ENCODE measurements at regions not wholly inside any gene's neighbourhood (a gene's known extent, or its start where the extent isn't known, plus 50 kb on each side); places are given as distances from the start of the nearest gene placed in this dataset.
"Not testable (repeated sequence)": the region's sequence is repeated elsewhere in the genome, so short reads cannot be mapped to it uniquely, and the experiment has no call there.

GRCh38 chr15:21269673-21270072 is 170.6 kb downstream of the POTEB3 start:
- H3K9me3 Mint-ChIP-seq; POLR2A ChIA-PET; DNase-seq; ATAC-seq (ENCODE audit: low read depth); H3K36me3 Mint-ChIP-seq; H3K4me3 Mint-ChIP-seq; H3K27ac Mint-ChIP-seq; H3K4me1 Mint-ChIP-seq: not testable (repeated sequence)
- peaks cover 32% of the 10 kb centered on the region for H3K27me3 Mint-ChIP-seq

- peaks cover 3% of the 10 kb centered on the region for H3K4me1 Mint-ChIP-seq
- no peaks in the 10 kb centered on the region for H3K36me3 Mint-ChIP-seq
- POLR2A ChIA-PET: no interaction called here
- no peaks in the 10 kb centered on the region for H3K9me3 Mint-ChIP-seq
- H3K27me3 Mint-ChIP-seq: peaks cover 32% of the 10 kb centered on the region
- ATAC-seq (ENCODE audit: low read depth) (no peak), DNase-seq (no peak)
- no peak overlapping the region for H3K4me3 Mint-ChIP-seq
- H3K27ac Mint-ChIP-seq: no peak overlapping the region
These were observed 171.2 kb downstream of the POTEB3 start for GRCh38 chr15:21269121-21269520.

- ATAC-seq (ENCODE audit: low read depth): no peak
- Mint-ChIP-seq H3K36me3 (no peaks in the 10 kb centered on the region), H3K4me1 (peaks cover 3% of the 10 kb centered on the region), H3K27me3 (peaks cover 32% of the 10 kb centered on the region), H3K27ac (no peak overlapping the region), H3K9me3 (no peaks in the 10 kb centered on the region), H3K4me3 (no peak overlapping the region)
- no peak for DNase-seq
- POLR2A ChIA-PET: no interaction called here
These were observed 171.8 kb downstream of the POTEB3 start for GRCh38 chr15:21268436-21268940.

- H3K27ac Mint-ChIP-seq: no peak overlapping the region
- no peak for ATAC-seq (ENCODE audit: low read depth)
- POLR2A ChIA-PET: no interaction called here
- no peaks in the 10 kb centered on the region for H3K36me3 Mint-ChIP-seq
- no peaks in the 10 kb centered on the region for H3K9me3 Mint-ChIP-seq
- peaks cover 3% of the 10 kb centered on the region for H3K4me1 Mint-ChIP-seq
- DNase-seq: no peak
- no peak overlapping the region for H3K4me3 Mint-ChIP-seq
- peaks cover 32% of the 10 kb centered on the region for H3K27me3 Mint-ChIP-seq
These were observed 172.5 kb downstream of the POTEB3 start for GRCh38 chr15:21267671-21268395.

GRCh38 chr15:21267226-21267625 is 173.1 kb downstream of the POTEB3 start:
- H3K36me3 Mint-ChIP-seq: no peaks in the 10 kb centered on the region
- peaks cover 2% of the 10 kb centered on the region for H3K4me1 Mint-ChIP-seq
- peaks cover 31% of the 10 kb centered on the region for H3K27me3 Mint-ChIP-seq
- POLR2A ChIA-PET: no interaction called here
- no peak overlapping the region for H3K27ac Mint-ChIP-seq
- H3K4me3 Mint-ChIP-seq: no peak overlapping the region
- H3K9me3 Mint-ChIP-seq: no peaks in the 10 kb centered on the region
- no peak for ATAC-seq (ENCODE audit: low read depth)
- DNase-seq: no peak

GRCh38 chr15:21265628-21266027 is 174.7 kb downstream of the POTEB3 start:
- H3K27me3 Mint-ChIP-seq: peaks cover 17% of the 10 kb centered on the region
- H3K36me3 Mint-ChIP-seq; H3K27ac Mint-ChIP-seq; ATAC-seq (ENCODE audit: low read depth); H3K4me1 Mint-ChIP-seq; DNase-seq; H3K9me3 Mint-ChIP-seq; POLR2A ChIA-PET; H3K4me3 Mint-ChIP-seq: not testable (repeated sequence)

GRCh38 chr15:21262851-21263425 is 177.4 kb downstream of the POTEB3 start:
- no peak overlapping the region for H3K27ac Mint-ChIP-seq
- H3K36me3 Mint-ChIP-seq: no peaks in the 10 kb centered on the region
- POLR2A ChIA-PET: no interaction called here
- no peaks in the 10 kb centered on the region for H3K4me1 Mint-ChIP-seq
- ATAC-seq (ENCODE audit: low read depth) (no peak), DNase-seq (no peak)
- peaks cover 21% of the 10 kb centered on the region for H3K27me3 Mint-ChIP-seq
- no peak overlapping the region for H3K4me3 Mint-ChIP-seq
- no peaks in the 10 kb centered on the region for H3K9me3 Mint-ChIP-seq

- H3K4me1 Mint-ChIP-seq: no peaks in the 10 kb centered on the region
- ATAC-seq (ENCODE audit: low read depth): no peak
These were observed 178.1 kb downstream of the POTEB3 start for GRCh38 chr15:21261965-21262850.

GRCh38 chr15:21261396-21261964 is 178.8 kb downstream of the POTEB3 start:
- Mint-ChIP-seq H3K4me1 (no peaks in the 10 kb centered on the region), H3K27me3 (peaks cover 16% of the 10 kb centered on the region), H3K9me3 (no peaks in the 10 kb centered on the region), H3K27ac (no peak overlapping the region), H3K36me3 (no peaks in the 10 kb centered on the region), H3K4me3 (no peak overlapping the region)
- DNase-seq (peak; percentile 31), ATAC-seq (ENCODE audit: low read depth) (no peak)
- POLR2A ChIA-PET: no interaction called here

More at GRCh38 chr15:21261965-21262850, 178.1 kb downstream of the POTEB3 start:
- POLR2A ChIA-PET: no interaction called here
- DNase-seq: peak; percentile 30
- no peaks in the 10 kb centered on the region for H3K9me3 Mint-ChIP-seq
- H3K27ac Mint-ChIP-seq: no peak overlapping the region
- peaks cover 21% of the 10 kb centered on the region for H3K27me3 Mint-ChIP-seq
- no peaks in the 10 kb centered on the region for H3K36me3 Mint-ChIP-seq
- H3K4me3 Mint-ChIP-seq: no peak overlapping the region

- H3K36me3 Mint-ChIP-seq: no peaks in the 10 kb centered on the region
These were observed 179.3 kb downstream of the POTEB3 start for GRCh38 chr15:21260966-21261395.

GRCh38 chr15:21258635-21259034 is 181.7 kb downstream of the POTEB3 start:
- H3K9me3 Mint-ChIP-seq; H3K27ac Mint-ChIP-seq; H3K4me3 Mint-ChIP-seq; H3K36me3 Mint-ChIP-seq; H3K4me1 Mint-ChIP-seq; DNase-seq; ATAC-seq (ENCODE audit: low read depth); POLR2A ChIA-PET: not testable (repeated sequence)
- peaks cover 22% of the 10 kb centered on the region for H3K27me3 Mint-ChIP-seq

More at GRCh38 chr15:21260966-21261395, 179.3 kb downstream of the POTEB3 start:
- no peak for ATAC-seq (ENCODE audit: low read depth)
- peak; percentile 31 for DNase-seq
- Mint-ChIP-seq H3K9me3 (no peaks in the 10 kb centered on the region), H3K4me3 (no peak overlapping the region), H3K4me1 (no peaks in the 10 kb centered on the region), H3K27ac (no peak overlapping the region), H3K27me3 (peaks cover 15% of the 10 kb centered on the region)
- POLR2A ChIA-PET: no interaction called here

GRCh38 chr15:21249508-21250019 is 190.7 kb downstream of the POTEB3 start:
- H3K9me3 Mint-ChIP-seq; H3K27ac Mint-ChIP-seq; ATAC-seq (ENCODE audit: low read depth); H3K36me3 Mint-ChIP-seq; POLR2A ChIA-PET; DNase-seq; H3K4me3 Mint-ChIP-seq; H3K4me1 Mint-ChIP-seq: not testable (repeated sequence)
- H3K27me3 Mint-ChIP-seq: peaks cover 19% of the 10 kb centered on the region
